ENCODE measurements at regions not wholly inside any gene's neighbourhood (a gene's known extent, or its start where the extent isn't known, plus 50 kb on each side); places are given as distances from the start of the nearest gene placed in this dataset.
A peak's percentile ranks its signal among the peaks of the same experiment; 100 is the strongest.
"Not testable (repeated sequence)": the region's sequence is repeated elsewhere in the genome, so short reads cannot be mapped to it uniquely, and the experiment has no call there.

DNA sequence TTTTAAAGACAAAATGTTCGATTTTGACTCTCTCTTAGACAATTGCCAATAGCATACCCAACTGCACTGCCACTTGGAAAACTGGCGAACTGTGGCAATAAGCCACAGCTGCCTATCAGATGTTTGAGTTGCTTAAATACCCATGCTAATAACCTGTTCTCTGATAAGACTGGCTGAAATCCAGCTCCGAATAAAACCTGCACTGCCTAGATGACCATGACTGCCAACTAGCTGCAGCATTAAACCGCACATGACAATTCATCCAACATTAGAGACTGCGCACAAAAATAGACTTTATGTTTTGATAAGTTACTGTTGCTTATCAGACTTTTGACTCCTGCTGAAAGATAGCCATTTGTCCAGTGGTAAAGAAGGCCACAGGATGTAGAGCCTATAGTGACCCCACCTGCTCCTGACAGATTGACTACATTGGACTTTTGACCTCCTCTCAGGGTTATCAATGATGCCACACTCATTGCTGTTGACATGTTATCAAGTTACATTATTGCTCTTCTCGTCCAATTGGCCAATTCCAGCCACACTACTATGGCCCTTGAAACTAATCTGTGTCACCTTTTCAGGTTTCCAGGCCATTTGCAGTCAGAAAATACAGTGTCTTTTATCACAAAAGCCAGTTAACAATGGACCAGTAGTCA, 299.0 kb downstream of the HGF start:
- no peak for DNase-seq

DNA sequence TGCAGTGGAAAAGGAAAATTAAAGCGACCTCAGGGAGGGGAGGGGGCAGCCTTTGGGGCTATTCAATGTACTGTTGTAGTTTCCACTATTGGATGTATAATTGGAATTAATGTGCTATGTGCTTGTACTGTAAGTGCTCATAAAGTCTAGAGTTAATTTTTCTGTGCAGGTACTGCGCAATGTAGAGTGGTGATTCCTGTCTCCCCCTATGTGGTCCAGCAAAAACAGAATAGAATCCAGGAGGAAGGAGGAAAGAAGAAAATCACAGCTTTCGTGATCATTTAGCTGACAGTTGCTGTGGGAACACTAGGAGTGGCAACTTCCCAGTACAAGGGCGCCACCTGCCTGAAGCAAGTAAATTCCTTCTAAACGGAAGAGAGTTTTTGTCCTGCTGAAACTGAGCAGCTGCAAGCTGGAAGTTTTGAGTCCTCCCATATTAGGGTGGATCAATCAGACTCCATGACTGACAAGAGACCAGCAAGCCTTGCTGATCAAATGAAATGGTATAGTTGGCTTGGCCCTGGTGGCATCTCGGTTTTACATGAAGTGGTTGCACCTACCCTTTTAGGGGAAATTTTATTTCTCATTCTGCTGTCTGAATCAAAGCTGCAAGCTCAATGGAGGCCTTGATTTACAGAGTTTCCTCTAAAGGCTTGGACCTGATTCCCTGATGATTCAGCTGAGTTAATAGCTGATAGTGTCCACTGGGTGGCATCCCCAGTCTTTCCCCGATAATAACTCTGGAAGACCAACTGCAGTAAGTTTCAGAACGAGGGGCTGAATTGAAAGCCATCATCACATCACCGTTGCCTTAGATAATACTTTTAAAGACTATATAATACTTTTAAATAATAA, 299.8 kb downstream of the HGF start:
- peak; percentile 68 for DNase-seq

DNA sequence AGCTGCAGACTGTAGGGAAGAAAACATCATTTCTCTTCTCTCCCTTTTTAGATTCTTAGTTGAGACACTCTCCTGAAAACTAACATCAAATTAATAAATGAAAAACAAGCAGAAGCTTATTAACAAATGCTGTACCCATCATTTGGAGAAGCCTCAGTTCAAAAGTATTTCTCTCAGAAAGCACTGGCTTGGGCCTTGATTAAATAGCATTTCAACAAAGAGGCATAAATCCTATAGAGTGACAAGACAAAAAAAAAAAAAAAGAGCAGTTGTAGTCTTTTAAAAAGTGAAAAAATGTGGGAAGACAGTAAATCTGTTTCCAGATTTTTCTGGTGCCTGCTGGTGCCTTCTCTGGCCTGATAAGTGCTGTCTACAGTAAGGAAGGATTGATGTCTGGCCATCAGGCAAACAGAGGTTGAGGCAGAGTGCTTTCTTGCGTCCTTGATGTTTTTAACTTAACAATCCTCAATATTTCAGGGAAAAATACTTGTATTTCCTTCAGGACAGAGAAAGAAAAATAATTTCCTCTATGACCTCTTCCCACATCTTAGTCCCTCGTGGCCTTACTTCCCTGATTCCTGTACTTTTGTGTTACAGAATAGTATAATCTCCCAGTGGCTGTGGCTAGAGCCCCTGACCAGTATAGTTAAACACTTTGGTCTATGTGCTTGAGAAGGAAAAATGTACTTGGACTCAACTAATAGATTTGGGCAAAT, 300.5 kb downstream of the HGF start:
- DNase-seq: no peak

DNA sequence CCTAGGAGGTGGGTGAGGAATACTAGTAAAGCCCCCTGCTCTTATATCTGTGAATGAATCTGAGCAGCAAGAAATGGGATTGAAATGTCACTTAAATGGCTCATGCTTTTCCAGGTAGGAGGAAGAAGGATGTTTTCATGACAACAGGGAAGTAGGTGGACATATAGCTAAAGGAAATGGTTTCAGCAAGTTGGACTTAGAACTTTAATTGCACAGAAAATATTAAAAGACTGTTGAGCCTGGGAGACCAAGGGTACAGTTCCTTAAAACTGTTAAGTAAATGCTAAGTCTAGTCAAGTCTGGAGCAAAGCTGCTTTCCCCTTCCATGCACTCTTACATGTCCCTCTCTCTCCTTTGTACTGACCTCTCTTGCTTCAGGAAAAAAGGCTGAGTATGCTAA, 301.3 kb downstream of the HGF start:
- no peak for DNase-seq

DNA sequence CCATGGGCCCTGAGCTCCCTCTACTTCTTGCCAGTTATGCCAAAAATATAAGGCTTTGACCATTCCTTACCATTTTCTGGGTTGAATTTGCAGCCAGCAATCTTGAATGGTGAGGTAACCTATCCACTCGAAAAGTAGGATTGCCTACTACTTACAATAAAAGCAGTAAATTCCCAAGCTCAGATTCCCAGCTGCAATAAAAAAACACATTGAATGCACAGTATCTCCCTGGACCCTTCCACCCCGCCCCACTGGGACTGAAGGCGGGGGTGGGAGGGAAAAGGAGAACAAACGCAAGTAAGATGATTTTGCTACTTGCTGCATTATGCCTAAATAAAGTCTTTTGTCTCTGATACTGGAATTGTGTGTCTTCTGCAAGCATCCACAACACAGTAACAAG, 301.9 kb downstream of the HGF start:
- DNase-seq: no peak

DNA sequence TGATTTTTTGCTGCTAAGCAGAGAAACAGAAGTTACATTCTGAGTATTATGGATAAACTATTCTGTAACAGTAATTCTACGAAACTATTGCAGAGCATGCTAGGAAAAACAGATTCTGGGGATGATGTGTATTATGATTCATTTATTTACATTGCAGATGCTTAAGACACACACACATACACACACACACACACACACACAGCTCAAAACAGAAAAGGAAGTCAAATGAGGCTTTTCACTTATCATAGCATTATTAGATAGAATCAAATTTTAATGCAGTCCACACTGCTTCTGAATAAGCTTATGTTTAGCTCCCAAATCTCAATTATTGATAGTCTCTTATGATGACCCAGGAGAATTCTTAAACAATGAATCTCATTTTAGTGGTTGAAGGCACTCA, 307.2 kb downstream of the HGF start:
- no peak for DNase-seq

DNA sequence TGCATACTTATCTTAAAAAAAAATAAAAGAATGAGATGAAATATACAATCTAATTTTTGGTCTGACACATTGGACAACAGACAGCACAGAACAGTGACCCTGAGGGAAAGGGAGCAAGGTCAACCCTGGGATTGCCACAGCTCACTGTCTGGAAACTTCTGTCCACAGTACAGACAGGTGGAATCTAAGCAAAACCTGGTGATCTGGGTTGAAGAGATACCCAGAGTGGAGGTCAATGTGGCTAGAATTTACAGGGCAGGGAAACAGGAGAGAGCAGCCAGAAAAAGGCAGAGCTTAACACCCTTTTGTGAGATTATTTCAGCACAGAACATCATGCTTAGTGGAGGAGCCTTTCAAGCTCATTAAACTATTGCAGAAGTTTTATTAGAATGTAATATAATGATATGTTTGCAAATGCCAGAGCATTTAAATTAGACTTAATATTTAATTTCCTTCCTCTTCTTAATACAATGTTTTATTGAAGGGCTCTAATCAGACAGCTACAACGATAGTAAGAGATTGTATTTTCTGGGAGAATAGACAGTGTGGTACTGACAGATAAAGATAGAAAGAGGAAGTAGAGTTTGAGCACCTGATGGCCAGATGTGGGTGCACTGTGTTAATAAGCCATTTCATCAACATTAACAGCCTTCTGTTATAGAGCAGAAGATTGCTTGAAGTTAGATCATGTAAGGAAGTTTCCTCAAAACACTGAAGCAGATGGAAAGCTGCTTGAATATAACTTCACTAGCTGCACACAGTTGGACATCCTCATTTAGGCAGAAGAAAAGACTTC, 309.4 kb downstream of the HGF start:
- DNase-seq: no peak

DNA sequence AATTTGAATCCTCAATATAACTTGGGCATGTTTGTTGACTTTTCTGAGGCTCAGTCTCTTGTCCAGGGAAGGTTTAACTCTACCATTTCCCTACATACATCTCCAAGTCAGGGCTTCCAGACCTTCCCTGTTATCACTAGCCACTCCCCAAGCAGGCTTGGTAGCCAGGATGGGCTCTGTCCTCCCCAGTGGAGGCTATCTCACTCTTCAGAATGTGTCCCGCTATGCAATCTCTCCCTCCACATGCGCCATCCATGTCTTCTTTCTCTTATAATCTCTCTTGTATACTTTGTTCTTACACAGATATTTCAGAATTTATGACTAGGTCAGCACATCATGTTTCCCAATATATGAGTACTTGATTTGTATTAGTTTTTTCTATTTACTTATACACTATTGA, 310.4 kb downstream of the HGF start:
- no peak for DNase-seq

DNA sequence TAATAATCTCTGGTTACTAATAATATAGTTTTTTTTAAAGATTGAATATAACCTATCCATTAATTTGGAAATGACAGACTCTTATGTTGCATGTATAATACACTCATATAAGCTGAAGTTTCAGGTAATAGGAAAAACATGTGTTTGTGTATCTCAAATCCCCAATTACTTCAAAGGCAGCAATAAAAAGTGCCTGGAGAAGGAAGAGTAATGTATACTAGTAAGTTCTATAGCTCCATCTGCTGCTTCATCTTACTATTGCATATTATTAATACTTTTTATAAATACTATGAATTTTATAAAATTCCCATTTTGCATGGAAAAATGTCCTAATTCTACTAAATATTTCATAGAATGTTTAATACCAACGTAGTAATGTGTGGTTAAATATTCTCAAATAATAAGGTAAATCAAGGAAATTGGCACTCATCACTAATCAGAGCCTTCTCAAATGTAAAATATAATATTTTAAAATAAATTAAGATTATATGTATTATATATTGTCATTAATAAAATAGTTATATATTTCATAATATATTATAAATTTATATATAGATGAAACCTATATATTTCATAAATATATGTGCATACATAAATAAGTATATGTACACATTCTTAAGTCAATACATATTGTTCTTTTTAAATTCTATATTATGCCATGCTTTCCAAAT, 311.9 kb downstream of the HGF start:
- peak; percentile 19 for DNase-seq

DNA sequence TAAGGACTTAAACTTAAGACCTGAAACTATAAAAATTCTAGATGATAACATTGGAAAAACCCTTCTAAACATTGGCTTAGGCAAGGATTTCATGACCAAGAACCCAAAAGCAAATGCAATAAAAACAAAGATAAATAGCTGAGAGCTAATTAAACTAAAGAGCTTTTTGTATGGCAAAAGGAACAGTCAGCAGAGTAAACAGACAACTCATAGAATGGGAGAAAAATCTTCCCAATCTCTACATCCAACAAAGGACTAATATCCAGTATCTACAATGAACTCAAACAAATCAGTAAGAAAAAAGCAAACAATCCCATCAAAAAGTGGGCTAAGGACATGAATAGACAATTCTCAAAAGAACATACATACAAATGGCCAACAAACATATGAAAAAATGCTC, 316.1 kb downstream of the HGF start:
- DNase-seq: not testable (repeated sequence)

DNA sequence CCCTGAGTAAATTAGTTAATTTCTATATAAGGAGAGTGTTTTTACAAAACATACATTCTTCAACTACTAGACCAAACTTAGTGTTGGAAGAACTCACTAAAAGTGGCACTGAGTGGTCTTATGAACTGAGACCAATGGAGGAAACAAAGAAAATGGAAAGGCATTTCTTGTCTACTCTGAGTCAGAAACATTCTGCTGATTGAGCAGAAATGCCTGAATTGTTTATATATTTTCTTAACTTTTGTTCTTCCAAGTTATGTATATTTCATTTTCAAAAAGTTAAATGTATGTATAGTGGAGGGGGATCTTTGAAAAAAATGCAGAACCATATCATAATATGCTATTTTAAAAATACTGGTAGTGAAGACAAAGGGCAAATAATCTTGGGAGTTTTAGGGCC, 320.7 kb downstream of the HGF start:
- DNase-seq: no peak

DNA sequence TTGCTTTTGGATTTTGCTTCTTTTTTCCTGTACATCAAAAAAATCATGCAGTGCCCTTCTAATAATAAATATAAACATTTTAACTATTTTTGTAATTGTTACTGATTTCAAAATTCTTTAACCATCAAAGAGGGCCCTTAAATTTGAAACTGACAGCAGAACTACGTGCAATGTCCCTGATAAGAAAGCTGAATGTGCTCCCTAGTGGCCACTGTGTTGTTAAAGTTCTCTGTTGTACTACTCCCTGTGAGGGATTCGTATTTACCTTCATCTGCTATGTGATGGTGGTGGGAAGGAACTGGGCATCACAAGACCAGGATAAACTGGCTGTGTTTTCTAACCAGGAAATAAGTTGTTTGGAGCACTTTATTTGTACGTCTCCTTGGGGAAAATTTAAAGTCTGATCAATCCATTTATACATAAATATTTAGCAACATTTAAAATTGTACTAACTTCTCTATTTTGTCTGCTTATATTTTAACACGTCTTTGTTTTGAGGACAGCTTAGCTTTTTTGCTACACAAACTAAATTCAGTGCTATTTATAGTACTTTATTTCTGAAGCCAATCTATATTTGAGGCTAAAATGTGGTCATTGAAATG, 322.4 kb downstream of the HGF start:
- DNase-seq: peak; percentile 49

DNA sequence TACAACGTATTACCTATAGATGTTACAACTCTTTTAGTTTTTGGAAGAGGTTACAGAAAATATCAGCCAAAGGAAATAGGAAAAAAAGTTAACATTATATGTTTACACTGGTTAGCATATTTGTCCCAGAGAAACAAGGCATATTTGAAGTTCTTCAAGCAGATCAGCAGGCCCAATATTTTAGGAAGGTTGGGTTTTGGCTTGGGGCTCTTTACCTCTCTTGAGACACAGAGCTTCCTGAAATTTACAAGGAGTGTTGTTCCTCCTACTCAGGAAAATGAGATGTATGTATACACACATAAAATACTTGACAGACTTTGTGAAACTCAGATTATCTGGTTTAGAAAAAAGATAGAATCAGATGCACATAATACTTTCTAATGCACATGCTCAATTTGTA, 323.6 kb downstream of the HGF start:
- no peak for DNase-seq

DNA sequence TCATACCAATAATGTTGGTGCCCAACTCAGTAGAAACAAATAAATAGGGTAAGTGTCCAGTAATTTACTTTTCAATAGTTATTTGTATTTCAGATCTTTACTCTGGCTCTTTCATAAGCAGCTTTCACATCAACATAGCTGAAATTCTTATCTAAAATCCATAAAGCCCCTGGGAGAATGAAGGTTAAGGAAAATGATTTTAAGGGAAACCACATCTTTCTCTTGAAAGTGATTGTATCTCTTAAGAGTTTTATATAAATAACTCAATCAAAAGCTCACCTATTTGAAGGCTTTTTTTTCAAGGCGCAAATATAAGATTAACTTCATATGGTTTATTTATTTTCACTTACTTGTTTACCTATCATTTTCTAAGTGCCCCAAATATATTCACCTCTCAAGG, 324.4 kb downstream of the HGF start:
- DNase-seq: no peak

DNA sequence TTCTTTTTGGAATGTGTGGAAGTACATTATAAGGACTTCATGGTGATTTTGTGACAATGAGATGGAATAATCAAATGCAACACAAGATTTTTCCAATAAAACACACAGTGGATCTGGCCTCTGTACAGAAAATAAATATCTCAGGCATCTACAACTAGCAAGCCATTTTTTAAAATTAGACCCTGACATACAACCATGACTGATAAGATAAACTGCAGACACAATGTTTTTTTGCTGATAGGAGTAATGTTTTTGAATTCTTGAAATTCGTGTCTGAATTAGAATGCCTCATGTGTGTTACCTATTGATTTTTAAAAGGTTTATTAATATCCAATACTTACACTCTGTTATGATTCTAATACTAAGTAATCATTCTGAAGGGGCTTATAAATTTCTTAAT, 328.1 kb downstream of the HGF start:
- DNase-seq: no peak

DNA sequence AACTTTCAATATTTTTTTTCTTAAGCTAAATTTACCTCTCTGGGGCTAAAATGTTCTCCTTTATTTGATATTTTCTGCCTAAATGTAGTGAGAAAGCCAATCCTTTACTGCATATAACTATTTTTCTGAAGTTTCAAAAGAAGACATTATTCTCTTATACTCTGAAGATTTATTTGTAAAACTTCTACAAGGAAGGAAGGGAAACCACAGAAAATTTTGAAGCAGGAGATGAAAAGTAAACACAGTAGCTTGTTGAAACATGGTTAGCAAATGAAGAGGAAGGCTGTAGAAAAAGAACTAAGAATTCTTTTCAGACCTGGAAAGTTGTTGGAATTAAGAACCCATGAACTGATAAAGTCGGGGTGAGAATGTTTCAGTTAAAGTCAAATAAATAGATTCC, 330.3 kb downstream of the HGF start:
- DNase-seq: no peak

DNA sequence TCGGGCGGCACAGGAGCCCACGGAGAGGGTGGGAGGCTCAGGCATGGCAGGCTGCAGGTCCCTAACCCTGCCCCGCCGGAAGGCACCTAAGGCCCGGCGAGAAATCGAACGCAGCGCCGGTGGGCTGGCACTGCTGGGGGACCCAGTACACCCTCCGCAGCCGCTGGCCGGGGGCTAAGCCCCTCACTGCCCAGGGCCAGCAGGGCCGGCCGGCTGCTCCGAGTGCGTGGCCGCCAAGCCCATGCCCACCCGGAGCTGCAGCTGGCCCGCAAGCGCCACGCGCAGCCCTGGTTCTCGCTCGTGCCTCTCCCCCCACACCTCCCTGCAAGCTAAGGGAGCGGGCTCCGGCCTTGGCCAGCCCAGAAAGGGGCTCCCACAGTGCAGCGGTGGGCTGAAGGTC, 332.7 kb downstream of the HGF start:
- DNase-seq: not testable (repeated sequence)

DNA sequence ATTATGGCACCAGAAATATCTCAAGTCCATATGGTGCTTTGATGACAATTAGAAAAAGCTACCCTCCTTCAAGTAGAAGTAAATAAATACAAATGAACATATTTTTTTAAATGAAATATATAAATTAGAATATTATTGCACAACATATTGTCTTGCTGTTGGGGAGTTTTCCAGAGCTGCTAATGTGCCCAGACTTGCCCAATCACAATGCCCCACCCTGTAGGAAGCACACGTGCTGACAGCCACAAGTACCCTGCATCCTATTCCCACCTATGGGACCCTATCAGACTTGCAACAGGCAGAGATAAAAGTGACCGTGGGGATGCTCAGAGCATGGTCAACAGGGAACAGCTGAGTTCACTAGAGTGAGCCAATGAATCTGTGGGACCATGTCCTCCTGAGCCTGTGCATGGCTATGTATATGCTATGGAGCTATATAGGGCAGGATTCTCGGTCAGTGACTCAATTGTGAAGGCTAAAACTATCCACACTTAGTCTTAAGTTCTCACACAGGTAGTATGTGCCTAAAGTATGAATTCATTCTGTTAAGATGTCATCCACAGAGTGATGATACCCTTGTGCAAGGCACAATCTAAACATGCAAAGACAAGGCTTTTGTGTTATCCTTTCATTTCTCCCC, 336.0 kb downstream of the HGF start:
- no peak for DNase-seq

DNA sequence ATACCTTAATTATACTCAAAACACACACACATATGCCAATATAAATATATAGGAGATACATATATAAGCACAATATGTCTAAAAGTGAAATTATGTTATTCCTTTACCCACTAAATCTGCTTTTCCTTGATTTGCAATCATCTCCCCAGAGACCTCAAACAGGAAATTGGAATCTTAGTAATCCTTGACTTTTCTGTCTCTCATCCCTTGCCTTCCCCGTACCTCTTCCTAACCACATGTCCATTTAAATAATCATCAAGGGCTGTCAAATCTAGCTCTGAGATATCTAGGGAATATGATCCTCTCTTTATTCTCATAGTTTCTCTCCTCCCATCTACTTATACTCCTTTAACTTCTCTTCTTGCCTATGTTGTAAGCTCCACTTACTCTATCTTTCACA, 336.6 kb downstream of the HGF start:
- no peak for DNase-seq

DNA sequence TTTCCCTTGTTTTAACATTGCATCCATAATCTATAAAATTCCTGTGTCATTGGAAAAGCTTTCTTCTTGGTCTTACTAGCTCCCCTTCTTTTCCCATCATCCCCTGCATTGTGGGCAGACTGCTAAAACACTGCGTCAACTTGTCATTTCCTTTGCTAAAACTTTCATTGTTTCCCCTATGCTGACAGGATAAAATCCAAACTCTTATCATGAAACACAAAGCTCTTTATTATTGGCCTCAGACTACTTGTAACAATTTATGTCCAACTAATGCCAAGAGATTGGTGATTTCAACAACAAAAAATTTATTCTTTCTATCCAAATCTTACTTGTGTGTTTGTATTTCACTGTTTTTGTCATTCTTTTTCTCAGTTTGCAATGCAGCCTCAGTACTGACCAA, 339.1 kb downstream of the HGF start:
- DNase-seq: no peak

DNA sequence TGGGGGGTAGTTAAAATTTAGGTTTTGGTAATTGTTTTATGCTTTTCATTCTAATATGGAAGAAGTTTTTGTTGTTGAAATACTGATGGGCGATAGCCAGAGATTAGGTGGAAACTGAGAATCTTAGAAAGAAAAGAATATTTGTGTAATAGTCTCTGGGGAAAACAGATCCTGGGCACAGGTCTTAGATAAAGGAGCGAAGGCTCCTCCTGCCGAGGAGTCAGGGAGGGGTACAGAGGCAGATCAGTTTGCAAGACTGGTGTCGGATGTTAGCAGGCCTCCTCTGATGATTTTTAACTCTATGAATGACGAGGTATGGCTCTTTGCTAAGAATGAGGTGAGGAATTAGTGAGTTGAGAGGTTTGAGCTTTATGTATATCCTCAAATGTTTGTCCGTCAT, 339.7 kb downstream of the HGF start:
- no peak for DNase-seq

DNA sequence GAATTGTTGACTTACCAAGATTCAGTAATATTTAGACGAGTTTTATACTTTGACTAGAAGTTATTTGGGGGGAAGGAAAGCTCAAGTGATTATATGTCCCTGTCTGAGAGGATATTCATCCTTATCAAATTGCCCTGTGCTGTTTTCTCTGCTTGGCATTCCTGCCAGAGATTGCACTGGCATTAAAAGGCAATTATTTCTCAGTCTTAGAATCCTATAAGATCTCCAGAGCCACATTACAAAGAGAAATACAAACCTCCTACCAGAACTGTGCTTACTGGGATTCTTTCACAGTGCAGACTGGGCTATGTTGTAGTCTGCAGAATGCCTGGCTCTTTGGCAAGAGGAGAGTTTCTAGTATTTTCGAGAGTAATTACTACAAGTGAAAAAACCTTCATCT, 342.4 kb downstream of the HGF start:
- DNase-seq: no peak
